Ovary (tissue), 3 donors: ENCODE measurements at regions not wholly inside any gene's neighbourhood (a gene's known extent, or its start where the extent isn't known, plus 50 kb on each side); places are given as distances from the start of the nearest gene placed in this dataset.

Experiments used
- EP300 ChIP-seq: sonication (generic); formaldehyde crosslinking; IDR thresholded peaks from one replicate; pipeline ENCODE4 v1.6.1; 2017; ENCODE audit warnings: antibody characterized with exemption
- POLR2A ChIP-seq: fragments of 450-650 bp; IDR thresholded peaks from one replicate; pipeline ENCODE4 v1.6.1; 2017; ENCODE audit warnings: antibody characterized with exemption, mild to moderate bottlenecking, moderate library complexity
- TF ChIP-seq, protein P1 (sequence below), 3 donors: fragments of 450-650 bp in 2 of 3; fragments of 200-600 bp in 1 of 3; IDR thresholded peaks; one replicate each; pipeline versions ENCODE4 v1.5.1 to v1.8.0; 2016 to 2022; ENCODE audit warnings: antibody characterized with exemption in 3 of 3, mild to moderate bottlenecking in 1 of 3
- donor health status: DM: no; HTN: no; CAD: no.

DNA sequence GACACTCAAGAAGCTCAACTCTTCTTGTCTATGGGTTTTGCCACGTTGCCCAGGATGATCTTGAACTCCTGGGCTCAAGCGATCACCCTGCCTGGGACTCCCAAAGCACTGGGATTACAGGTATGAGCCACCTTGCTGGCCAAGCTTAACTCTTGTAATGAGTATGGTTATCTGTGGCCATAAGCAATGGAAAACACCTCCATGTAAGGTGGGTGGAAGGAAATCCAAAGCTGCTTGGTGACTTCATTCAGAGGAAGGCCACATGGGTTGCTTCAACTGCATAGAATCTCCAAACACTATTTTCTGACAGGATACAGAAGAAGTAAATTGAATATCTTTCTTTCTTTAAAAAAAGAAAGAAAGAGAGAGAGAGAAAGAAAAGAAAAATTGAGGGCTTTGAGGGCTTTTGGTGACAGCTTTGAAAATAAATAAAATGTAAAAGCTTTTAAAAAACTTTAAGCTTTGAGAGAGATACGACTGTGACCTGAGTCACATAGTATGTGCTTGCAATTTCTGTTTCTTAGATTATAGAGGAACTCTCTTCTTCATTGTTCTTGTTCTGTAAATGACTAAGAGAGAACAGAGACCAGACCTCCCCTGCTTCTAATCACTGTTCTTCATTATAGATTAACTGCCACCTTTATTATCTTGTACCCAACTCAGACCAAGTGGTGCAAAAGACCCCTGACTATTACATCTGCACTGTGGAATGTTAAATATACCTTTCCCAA is 123.1 kb upstream of the NDUFV2 start:
- TF ChIP-seq, protein P1, sequence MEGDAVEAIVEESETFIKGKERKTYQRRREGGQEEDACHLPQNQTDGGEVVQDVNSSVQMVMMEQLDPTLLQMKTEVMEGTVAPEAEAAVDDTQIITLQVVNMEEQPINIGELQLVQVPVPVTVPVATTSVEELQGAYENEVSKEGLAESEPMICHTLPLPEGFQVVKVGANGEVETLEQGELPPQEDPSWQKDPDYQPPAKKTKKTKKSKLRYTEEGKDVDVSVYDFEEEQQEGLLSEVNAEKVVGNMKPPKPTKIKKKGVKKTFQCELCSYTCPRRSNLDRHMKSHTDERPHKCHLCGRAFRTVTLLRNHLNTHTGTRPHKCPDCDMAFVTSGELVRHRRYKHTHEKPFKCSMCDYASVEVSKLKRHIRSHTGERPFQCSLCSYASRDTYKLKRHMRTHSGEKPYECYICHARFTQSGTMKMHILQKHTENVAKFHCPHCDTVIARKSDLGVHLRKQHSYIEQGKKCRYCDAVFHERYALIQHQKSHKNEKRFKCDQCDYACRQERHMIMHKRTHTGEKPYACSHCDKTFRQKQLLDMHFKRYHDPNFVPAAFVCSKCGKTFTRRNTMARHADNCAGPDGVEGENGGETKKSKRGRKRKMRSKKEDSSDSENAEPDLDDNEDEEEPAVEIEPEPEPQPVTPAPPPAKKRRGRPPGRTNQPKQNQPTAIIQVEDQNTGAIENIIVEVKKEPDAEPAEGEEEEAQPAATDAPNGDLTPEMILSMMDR (IDR thresholded peaks at IDR 0.05): no peak
- TF ChIP-seq POLR2A (no peak), EP300 (no peak)
